SIG-M5 (cell line): ENCODE measurements at regions not wholly inside any gene's neighbourhood (a gene's known extent, or its start where the extent isn't known, plus 50 kb on each side); places are given as distances from the start of the nearest gene placed in this dataset.

ENCODE experiments used
- DNase-seq: peaks from one replicate; lab custom pipeline; 2025; lab: John Stamatoyannopoulos, UW

DNA sequence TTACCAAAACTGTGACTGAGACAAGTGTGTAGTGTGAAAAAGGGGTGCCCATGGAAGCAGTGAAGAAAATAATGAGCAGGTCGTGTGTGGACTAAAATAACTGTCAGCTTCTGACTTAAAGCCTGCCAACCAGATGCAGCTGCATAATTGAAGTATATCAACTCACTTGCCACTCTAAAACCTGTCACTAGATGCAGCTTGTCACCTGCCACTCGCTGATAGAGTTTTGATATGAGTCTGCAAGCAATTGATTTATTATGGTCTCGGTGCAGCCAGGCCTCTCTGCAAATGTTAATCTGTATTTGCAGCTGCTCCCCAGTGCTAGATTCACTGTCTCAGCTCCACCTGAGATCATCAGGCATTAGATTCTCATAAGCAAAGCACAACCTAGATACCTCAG, 1090.0 kb upstream of the EYS start:
- DNase-seq: no peak

GRCh38 chr6:66788579-66788978, 1081.6 kb upstream of the EYS start:
- DNase-seq: no peak

DNA sequence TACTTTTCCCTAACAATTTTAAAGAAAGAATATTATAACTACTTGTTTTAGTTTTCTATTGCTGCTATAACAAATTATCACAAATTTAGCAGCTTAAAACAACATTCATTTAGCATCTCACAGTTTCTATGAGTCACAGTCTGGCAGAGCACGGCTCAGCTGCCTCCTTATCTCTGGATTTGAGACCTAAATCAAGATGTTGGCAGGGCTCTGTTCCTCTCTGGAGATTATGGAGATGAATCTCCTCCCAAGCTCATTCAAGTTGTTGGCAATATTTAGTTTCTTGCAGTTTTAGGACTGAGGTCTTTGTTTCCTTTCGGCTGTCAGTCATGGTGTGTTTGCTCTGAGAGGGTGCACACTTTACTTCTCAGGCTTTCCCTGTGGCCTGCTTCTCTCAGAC, 1065.8 kb upstream of the EYS start:
- no peak for DNase-seq

DNA sequence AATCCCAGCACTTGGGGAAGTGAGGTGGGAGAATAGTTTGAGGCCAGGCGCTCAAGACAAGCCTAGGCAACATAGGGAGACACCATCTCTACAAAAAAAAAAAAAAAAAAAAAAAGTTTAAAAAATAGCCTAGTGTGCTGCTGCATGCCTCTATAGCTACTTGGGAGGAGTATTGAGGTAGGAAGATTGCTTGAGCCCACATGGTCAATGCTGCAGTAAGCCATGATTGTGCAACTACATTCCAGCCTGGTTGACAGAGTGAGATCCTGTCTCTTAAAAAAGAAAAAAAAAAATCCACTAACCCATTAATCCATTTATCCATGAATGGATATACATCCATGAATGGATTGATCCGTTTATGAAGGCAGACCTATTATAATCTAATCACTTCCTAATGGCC, 1064.6 kb upstream of the EYS start:
- no peak for DNase-seq

DNA sequence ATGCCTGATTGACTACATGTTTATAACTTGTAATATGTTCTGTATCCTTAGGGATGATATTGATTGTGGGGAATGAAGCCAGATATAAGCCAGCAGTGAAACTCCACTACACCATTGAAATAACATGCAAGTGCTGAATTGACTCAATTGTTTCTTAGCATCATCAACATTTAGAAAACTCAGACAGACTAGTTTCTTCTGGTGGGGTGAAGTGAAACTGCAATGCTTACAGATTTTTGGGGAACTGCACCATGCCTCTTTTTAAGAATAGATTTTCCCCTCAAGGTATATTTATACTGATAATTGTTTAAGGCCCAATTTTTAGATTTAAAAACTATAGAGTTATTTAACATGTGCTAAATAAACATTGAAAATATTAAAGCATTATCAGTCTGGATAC, 1044.6 kb upstream of the EYS start:
- no peak for DNase-seq

DNA sequence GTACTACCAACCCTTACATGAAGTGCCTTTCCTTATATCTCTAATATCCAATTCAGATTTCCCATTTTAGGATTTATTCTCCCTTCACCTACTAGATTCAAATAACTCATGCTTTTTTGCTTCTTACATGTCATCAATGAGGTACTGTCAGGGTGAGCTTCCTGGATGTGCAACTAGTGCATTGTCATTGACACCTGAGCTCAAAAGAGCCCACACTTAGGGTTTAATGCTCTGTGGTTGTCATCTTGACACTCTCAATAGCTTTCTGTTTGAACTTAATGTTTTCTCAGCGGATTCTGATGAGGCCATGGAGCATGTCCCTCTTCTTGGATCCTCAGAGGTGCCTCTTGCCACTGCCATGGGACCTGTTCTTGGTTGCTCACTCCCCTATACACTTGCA, 1033.3 kb upstream of the EYS start:
- no peak for DNase-seq

GRCh38 chr6:66735106-66735890, 1028.3 kb upstream of the EYS start:
- no peak for DNase-seq

DNA sequence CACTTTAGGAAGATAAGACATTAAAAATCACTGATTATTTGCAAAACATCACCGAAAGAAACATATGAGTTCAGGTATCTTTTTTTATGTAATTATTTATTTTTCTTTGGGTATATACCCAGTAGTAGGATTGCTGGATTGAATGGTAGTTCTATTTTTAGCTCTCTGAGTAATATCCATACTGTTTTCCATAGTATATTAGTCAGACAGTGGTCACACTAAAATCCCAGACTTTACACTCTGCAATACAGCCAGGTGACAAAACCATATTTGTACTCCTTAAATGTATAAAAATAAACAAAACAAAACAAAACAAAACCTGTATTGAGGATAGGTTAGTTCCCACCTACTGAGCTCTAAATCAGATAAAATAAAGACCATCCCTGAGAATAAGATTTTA, 1024.3 kb upstream of the EYS start:
- DNase-seq: no peak

GRCh38 chr6:66725670-66726069, 1018.6 kb upstream of the EYS start:
- DNase-seq: no peak

GRCh38 chr6:66717801-66718200, 1010.8 kb upstream of the EYS start:
- DNase-seq: no peak

DNA sequence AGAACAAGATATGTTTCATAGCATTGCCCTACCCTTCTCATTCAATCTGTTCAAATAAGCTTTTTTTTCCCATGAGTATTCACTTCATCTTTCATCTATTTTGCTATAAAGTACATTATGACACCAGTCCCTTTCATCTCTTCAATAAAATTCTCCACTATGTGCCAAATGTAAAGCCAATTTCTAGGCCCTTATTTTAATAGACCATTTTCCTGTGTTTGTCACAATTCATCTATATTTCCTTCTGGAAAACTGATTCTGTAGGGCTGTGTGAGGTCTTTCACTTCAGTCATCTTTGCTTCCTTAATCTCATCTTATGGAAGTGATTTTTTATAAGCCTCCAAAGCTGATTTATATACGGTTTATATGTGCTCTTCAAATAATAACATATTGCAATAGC, 992.4 kb upstream of the EYS start:
- no peak for DNase-seq

DNA sequence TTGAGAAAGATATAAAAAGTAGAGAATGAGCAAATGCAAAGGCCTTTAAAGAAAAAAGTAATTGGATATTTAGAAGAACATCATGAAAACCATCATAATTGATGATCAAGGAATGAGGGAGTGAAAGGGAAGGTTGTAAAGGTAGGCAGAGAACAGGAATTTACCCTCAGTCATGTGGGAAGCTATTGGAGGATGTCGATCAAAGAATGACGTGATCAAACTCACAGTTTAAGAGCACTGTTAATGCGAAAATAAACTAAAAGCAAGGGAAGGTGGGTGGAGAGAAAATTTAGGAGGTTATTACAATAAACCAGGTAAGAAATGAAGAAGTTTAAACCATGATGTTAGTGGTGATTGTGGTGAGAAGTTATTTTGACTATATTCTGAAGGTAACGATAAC, 982.6 kb upstream of the EYS start:
- DNase-seq: no peak

DNA sequence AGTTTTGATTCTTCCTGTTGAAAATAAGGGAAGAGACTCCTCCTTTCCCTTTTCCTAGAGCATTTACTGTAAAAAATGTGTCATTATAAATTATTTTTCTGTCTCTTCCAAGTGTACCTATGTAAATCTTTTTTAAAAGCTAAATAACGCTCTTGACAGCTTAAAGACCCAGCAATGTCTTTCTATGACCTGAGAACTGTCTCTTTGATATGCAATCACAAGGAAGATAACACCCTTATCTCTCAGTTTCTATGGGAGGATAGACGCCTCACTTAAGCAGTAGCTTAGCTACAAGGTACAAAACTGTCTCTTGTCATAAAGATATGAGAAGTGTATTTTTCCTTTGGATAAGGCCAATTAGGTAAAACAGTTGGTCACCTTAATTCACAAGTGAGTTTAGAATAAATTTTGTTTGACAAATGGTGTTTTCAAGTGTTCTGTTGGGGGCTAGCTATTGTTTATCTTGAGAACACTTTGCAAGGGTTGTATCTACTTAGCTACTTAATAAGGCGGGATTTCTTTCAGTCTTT, 980.6 kb upstream of the EYS start:
- no peak for DNase-seq

DNA sequence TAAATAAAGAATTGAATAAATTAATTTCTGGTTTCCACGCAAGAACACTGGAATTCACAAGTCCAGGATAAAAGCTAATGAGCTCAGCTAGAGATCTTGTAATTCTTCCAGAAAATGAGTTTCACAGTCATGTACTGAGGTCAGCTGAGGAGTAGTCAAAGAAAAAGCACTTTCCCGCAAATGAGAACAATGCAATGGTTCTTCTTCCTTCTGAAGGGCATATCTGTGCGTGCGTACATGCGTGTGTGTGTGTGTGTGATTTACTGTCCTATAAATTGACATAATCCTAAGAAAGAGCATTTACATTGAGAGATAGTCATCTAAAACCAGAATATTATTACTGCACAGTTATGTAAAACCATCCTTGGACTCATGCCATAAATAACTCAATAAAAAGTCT, 968.9 kb upstream of the EYS start:
- DNase-seq: no peak

DNA sequence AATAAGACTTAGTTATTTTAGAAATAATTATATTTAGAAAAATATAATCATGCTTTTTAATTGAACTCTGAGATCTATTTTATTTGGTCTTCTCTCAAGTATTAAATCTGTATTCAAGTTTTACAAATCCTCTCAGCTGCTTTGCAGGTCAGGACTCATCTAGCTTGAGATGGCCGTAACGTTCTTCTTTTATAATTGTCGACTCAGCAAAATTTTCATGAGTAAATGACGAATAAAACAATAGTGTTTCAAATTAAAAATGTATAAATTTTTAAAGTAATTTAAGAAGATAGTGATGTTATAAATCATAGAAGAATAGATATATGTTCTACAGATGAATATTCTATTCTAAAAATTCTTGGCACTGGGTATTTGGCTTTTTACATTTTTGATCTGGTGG, 957.1 kb upstream of the EYS start:
- no peak for DNase-seq

DNA sequence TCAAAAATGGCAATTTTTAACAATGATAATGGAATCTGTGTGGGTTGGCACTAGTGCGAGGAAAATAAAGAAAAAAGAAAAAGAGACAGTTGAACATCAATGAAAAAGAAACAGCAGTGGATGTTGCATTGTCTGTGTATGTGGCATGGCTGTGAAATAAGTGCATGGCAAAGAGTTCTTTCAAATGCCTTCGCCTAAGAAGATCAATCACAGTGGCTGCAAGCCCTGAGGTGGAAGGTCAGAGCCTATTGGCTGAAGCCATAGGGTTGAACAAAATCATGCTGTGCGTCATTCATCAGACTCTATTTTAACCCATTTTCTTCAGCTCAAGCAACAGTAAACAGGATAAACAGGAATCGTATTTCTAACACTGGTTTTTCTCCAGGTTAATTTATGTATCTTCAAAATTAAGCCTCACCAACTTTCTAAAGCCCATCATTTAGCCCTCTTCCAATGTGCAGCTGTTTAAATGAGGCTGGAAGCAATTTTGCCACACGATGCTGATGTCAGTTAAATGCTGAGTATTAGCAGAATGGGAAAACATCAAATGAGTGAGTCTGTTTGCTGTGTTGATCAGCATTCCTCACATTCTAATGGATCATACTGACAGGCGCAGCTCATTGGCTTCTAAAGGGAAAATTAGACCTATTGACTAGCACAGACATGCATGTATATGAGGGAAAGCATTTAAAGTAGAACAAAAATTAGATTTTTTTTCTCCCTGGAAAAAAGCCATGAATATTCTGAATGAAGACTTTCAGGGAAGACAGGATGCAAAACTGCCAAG, 955.9 kb upstream of the EYS start:
- DNase-seq: no peak

- no peak for DNase-seq
These were observed 955.2 kb upstream of the EYS start for GRCh38 chr6:66662196-66662595.

DNA sequence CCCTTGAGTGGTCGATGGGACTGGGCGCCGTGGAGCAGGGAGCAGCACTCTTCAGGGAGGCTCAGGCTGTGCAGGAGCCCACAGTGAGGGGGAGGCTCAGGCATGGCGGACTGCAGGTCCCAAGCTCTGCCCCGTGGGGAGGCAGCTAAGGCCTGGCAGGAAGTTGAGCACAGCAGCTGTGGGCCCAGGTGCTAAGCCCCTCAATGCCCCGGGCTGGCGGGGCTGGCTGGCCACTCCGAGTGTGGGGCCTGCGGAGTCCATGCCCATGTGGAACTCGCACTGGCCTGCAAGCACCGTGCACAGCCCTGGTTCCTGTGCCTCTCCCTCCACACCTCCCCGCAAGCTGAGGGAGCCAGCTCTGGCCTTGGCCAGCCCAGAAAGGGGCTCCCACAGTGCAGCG, 948.4 kb upstream of the EYS start:
- DNase-seq: no peak

DNA sequence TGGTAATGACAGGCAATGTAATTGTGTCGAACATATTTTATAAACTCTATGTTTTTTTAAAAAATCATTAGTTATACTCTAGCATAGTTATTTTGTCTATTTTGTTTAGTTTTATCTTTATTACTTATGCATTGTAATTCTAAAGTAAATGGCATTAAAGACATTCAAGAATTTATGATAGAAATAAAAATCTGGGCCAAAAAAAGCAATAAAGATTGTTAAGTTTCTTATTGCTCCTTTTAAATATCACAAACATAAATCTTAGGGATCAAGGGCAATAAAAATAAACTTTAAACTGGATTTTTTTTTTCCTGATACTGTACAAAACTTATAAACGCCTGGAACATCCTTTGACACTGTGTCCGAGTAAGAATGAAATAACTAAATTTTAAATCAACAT, 931.5 kb upstream of the EYS start:
- DNase-seq: no peak

DNA sequence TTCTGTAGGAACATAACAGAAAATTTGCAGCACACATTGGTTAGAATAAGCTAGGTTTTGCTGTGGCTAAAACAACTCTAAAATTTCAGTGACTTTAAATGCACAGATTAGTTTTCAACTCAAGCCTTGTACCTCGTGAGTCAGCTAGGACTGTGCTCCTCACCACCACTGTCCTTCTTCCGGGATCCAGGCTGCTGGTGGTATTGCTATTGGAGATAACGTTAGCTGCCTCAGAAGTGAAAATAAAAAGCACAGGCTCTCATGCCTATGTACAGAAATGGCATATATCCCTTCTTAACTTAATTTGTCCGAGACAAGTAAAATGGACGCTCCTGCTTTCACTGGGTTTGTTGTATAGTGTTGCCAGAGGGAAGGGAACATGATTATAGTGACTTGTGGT, 931.1 kb upstream of the EYS start:
- DNase-seq: no peak

- DNase-seq: peak; percentile 41
These were observed 921.9 kb upstream of the EYS start for GRCh38 chr6:66628917-66629316.

DNA sequence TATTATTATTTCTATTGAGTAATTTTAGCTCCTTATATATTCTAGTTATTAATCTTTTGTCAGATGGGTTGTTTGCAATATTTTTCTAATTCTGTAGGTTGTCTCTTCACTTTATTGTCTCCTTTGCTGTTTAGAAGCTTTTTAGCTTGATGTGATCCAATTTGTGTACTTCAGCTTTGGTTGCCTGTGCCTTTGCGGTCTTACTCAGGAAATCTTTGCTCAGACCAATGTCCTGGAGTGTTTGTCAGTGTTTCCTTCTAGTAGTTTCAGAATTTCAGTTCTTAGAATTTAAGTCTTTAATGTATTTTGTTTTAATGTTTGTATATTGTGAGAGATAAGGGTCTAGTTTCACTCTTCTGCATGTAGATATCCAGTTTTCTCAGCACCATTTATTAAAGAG, 916.0 kb upstream of the EYS start:
- no peak for DNase-seq

DNA sequence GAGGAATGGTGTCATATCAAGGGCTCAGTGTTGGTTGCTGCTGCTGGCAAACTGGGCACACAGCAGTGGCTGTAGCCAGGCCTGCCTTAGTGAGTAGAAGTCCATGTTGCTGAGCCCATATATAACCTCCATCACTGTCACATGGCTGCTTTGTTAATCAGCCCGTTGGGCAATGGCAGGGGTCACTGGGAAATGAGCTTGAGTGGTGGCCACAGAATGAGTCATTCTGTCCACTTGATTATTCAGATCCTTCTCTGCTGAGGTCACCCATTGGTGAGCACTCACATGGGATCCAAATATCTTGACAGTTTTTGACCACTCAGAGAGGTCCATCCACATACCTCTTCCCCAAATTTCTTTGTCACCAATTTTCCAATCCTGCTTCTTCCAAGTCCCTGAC, 898.9 kb upstream of the EYS start:
- DNase-seq: no peak

- no peak for DNase-seq
These were observed 898.0 kb upstream of the EYS start for GRCh38 chr6:66605011-66605410.
